ENCODE measurements at regions not wholly inside any gene's neighbourhood (a gene's known extent, or its start where the extent isn't known, plus 50 kb on each side); places are given as distances from the start of the nearest gene placed in this dataset.

GRCh38 chrX:23269923-23270322 is 64.7 kb upstream of the PTCHD1 start:
- Histone ChIP-seq H2BK5ac (ENCODE audit: low read length) (no peak overlapping the region), H4K8ac (ENCODE audit: low read depth, low read length) (no peak overlapping the region), H3K79me1 (ENCODE audit: low read length) (no peaks in the 10 kb centered on the region), H3K9ac (ENCODE audit: low read length) (no peak overlapping the region), H3K79me2 (ENCODE audit: control insufficient read depth, insufficient read depth, low read length) (no peaks in the 10 kb centered on the region), H3K23ac (ENCODE audit: low read length) (no peak overlapping the region), H2BK15ac (replicated peaks; ENCODE audit: low read depth) (no peak overlapping the region), H3K4ac (ENCODE audit: low read depth, low read length) (no peak overlapping the region), H3K4me2 (ENCODE audit: low read length) (no peak overlapping the region), H3K4me1 (ENCODE audit: control insufficient read depth, low read depth, low read length) (no peaks in the 10 kb centered on the region), H4K5ac (ENCODE audit: low read length) (no peak overlapping the region), H3K18ac (ENCODE audit: low read length) (no peak overlapping the region), H2AK5ac (ENCODE audit: low read length) (no peak overlapping the region), H3K4me3 (ENCODE audit: low read length) (no peak overlapping the region), H3K27me3 (ENCODE audit: insufficient read depth, low read length, poor library complexity) (no peaks in the 10 kb centered on the region), H3K36me3 (ENCODE audit: control insufficient read depth, insufficient read depth, low read length) (no peaks in the 10 kb centered on the region), H2BK120ac (ENCODE audit: low read depth, low read length) (no peak overlapping the region), H3K27ac (ENCODE audit: low read depth, low read length) (no peak overlapping the region), H3K56ac (ENCODE audit: low read length) (no peak overlapping the region)
- DNase-seq: no peak
- WGBS (ENCODE audit: extremely low coverage, insufficient coverage, low lambda C conversion rate): no CpG with 5 or more reads among the region's 3 CpGs

GRCh38 chrX:23271026-23271425 is 63.6 kb upstream of the PTCHD1 start:
- H3K56ac ChIP-seq (ENCODE audit: low read length): no peak overlapping the region
- no peak overlapping the region for H3K23ac ChIP-seq (ENCODE audit: low read length)
- no peaks in the 10 kb centered on the region for H3K79me1 ChIP-seq (ENCODE audit: low read length)
- no peak overlapping the region for H2AK5ac ChIP-seq (ENCODE audit: low read length)
- H2BK15ac ChIP-seq (replicated peaks; ENCODE audit: low read depth): no peak overlapping the region
- no peaks in the 10 kb centered on the region for H3K36me3 ChIP-seq (ENCODE audit: control insufficient read depth, insufficient read depth, low read length)
- H4K8ac ChIP-seq (ENCODE audit: low read depth, low read length): no peak overlapping the region
- H3K4ac ChIP-seq (ENCODE audit: low read depth, low read length): no peak overlapping the region
- no peaks in the 10 kb centered on the region for H3K4me1 ChIP-seq (ENCODE audit: control insufficient read depth, low read depth, low read length)
- no peak overlapping the region for H3K27ac ChIP-seq (ENCODE audit: low read depth, low read length)
- no peak overlapping the region for H2BK5ac ChIP-seq (ENCODE audit: low read length)
- H3K18ac ChIP-seq (ENCODE audit: low read length): no peak overlapping the region
- no peak overlapping the region for H4K5ac ChIP-seq (ENCODE audit: low read length)
- WGBS (ENCODE audit: extremely low coverage, insufficient coverage, low lambda C conversion rate): no CpG with 5 or more reads among the region's 4 CpGs
- no peaks in the 10 kb centered on the region for H3K79me2 ChIP-seq (ENCODE audit: control insufficient read depth, insufficient read depth, low read length)
- H3K4me2 ChIP-seq (ENCODE audit: low read length): no peak overlapping the region
- no peaks in the 10 kb centered on the region for H3K27me3 ChIP-seq (ENCODE audit: insufficient read depth, low read length, poor library complexity)
- no peak overlapping the region for H3K9ac ChIP-seq (ENCODE audit: low read length)
- H3K4me3 ChIP-seq (ENCODE audit: low read length): no peak overlapping the region
- DNase-seq: no peak
- no peak overlapping the region for H2BK120ac ChIP-seq (ENCODE audit: low read depth, low read length)

- H4K5ac ChIP-seq (ENCODE audit: low read length): no peak overlapping the region
- H3K23ac ChIP-seq (ENCODE audit: low read length): no peak overlapping the region
- WGBS (ENCODE audit: extremely low coverage, insufficient coverage, low lambda C conversion rate): no CpG with 5 or more reads among the region's 10 CpGs
- H3K18ac ChIP-seq (ENCODE audit: low read length): no peak overlapping the region
- H2BK15ac ChIP-seq (replicated peaks; ENCODE audit: low read depth): no peak overlapping the region
- no peaks in the 10 kb centered on the region for H3K4me1 ChIP-seq (ENCODE audit: control insufficient read depth, low read depth, low read length)
- no peak overlapping the region for H4K8ac ChIP-seq (ENCODE audit: low read depth, low read length)
- no peak for DNase-seq
- no peak overlapping the region for H2BK5ac ChIP-seq (ENCODE audit: low read length)
- H2BK120ac ChIP-seq (ENCODE audit: low read depth, low read length): no peak overlapping the region
- H3K79me2 ChIP-seq (ENCODE audit: control insufficient read depth, insufficient read depth, low read length): no peaks in the 10 kb centered on the region
- H3K56ac ChIP-seq (ENCODE audit: low read length): no peak overlapping the region
- no peaks in the 10 kb centered on the region for H3K79me1 ChIP-seq (ENCODE audit: low read length)
- no peak overlapping the region for H2AK5ac ChIP-seq (ENCODE audit: low read length)
- no peak overlapping the region for H3K4me3 ChIP-seq (ENCODE audit: low read length)
- no peak overlapping the region for H3K27ac ChIP-seq (ENCODE audit: low read depth, low read length)
- H3K4ac ChIP-seq (ENCODE audit: low read depth, low read length): no peak overlapping the region
- no peak overlapping the region for H3K9ac ChIP-seq (ENCODE audit: low read length)
- no peaks in the 10 kb centered on the region for H3K27me3 ChIP-seq (ENCODE audit: insufficient read depth, low read length, poor library complexity)
- H3K4me2 ChIP-seq (ENCODE audit: low read length): no peak overlapping the region
- H3K36me3 ChIP-seq (ENCODE audit: control insufficient read depth, insufficient read depth, low read length): no peaks in the 10 kb centered on the region
Observed at GRCh38 chrX:23276475-23276874, 58.2 kb upstream of the PTCHD1 start.

Measured in mesendoderm (in vitro differentiated cells).